GM08714 (cell line): ENCODE measurements at regions not wholly inside any gene's neighbourhood (a gene's known extent, or its start where the extent isn't known, plus 50 kb on each side); places are given as distances from the start of the nearest gene placed in this dataset.

Experiments used
- H3K4me3 ChIP-seq: fragments of 200-500 bp; sonication (Bioruptor generic); 2 replicates; pipeline ENCODE4 v1.5.1; 2014; ENCODE audit warnings: mild to moderate bottlenecking, low read length, inconsistent platforms
- ZNF274 ChIP-seq: IDR thresholded peaks from 2 replicates; pipeline ENCODE4 v1.6.1; 2012; ENCODE audit warnings: mild to moderate bottlenecking, low read depth, low read length

DNA sequence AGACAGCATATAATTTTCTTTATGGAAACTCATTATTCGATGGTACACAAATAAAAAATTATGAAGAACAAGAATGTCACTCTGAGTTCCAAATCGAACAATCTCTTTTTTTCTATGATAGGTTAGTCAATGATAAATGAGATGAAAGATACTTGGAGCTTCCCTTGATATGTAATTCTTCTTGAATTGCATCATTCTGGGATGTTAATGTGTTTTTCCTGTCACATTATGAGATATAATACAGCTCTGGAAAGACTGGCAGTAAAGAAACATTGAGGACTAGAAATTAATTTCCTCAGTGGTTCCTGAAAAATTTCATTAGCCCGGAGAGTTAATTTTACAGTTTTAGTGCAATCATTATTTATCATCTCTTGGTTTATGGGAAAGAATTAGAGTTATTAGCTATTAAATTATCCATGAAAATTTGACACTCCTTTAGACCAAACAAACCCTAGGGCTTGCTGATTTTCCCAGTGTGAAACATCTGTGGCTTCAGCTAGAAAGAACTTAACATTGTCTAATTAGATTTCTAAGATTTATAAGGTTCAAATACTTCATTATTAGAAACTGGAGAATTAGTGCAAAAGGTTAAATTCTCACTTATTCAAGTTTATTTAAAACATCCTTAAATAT is 1546.6 kb upstream of the TENM3 start:
- no peak overlapping the region for H3K4me3 ChIP-seq

DNA sequence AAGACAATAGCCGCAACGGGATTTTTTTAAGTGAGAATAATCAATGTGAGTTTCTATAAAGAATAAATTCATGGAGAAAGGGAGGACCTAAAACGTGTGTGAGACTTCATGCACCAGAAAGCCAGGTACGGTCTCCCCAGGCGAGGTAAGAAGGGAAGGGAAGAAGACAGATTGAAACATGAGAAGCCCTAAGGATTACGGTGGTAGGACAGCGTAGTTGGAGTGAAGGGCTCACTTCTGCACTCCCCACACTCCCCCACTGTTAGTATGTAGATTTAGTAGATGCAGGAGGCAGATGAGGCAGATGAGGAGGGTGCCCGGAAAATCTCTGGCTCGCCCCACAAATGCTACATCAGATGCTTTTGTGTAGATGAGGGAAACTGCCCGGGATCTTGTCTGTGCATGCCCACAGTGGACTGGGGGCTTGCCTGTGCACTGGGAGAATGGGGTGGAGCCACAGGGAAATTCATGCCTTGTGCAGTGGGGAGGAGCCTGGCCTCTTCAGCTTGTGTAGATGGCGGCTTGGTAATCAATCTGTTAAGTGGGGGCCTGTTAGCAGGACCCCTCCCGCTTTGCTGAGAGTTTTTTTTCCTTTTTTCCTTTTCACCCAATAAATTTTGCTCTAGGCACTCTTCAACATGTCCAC is 1544.5 kb upstream of the TENM3 start:
- no peak overlapping the region for H3K4me3 ChIP-seq
- no peak for TF ChIP-seq ZNF274

More for the DNA sequence above, 1546.6 kb upstream of the TENM3 start:
- TF ChIP-seq ZNF274 = no peak

DNA sequence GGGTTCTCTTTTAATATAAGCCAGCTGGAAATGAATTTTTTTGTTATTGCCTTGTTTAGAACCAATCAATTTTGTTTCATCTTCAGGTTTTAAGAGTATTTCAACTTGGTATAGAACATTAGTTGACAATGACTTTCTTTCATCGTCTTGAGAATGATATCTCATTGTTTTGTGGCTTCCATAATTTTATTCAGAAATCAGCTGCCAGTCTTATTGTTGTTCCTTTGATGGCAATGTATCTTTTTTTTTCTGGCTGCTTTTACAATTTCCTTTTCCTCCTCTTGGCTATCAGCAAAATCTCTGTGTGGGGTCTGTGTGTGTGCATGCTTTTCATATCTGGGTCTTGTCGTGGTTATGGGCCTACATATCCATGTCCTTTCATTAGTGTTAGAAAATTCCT is 1536.4 kb upstream of the TENM3 start:
- no peak overlapping the region for H3K4me3 ChIP-seq
- no peak for TF ChIP-seq ZNF274

GRCh38 chr4:180710628-180711337 is 1532.4 kb upstream of the TENM3 start:
- no peak for TF ChIP-seq ZNF274
- no peak overlapping the region for H3K4me3 ChIP-seq

DNA sequence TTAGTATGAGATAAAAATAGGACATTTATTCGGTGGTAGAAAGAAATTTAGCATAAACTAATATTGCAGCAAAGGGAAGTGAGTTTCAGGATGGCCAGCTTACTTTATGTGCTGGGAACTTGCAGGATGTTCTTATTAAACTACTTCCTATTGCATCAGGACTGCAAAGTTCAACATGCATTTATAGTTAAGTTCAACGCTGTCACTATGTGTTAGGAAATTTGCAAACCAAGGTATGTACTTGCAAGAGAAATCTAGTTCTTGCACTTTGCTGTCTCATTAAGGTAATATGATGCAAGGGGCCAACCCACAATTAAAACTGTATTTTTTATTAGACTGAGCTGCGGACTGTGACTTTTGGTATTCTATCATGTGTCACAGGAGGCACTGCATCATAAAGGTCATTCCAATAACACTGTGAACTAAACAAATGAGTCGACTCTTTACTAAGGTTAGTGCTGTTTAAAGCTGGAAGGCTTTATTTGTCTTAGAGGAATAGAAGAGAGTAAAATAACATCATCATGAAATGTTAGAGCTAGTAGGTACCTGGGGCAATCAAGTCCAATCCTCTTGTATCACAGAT is 1525.7 kb upstream of the TENM3 start:
- no peak for TF ChIP-seq ZNF274

DNA sequence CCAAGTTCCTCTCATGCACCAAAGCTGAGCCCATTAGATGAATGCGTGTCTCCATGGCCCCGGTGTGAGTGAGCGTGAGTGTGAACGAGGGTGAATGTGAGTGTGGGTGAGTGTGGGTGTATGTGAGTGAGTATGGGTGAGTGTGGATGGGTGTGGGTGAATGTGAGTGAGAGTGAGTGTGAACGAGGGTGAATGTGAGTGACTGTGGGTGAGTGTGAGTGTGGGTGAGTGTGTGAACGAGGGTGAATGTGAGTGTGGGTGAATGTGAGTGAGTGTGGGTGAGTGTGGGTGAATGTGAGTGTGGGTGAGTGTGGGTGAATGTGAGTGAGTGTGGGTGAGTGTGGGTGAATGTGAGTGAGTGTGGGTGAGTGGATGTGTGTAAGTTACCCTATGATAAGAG is 1521.8 kb upstream of the TENM3 start:
- H3K4me3 ChIP-seq = no peak overlapping the region
- no peak for TF ChIP-seq ZNF274

More for the DNA sequence above, 1525.7 kb upstream of the TENM3 start:
- no peak overlapping the region for H3K4me3 ChIP-seq

GRCh38 chr4:180726611-180727010 is 1516.6 kb upstream of the TENM3 start:
- no peak overlapping the region for H3K4me3 ChIP-seq
- no peak for TF ChIP-seq ZNF274

GRCh38 chr4:180727478-180727877 is 1515.7 kb upstream of the TENM3 start:
- H3K4me3 ChIP-seq = no peak overlapping the region
- no peak for TF ChIP-seq ZNF274

- no peak overlapping the region for H3K4me3 ChIP-seq
- TF ChIP-seq ZNF274 = no peak
Measured at GRCh38 chr4:180734753-180735432, 1508.3 kb upstream of the TENM3 start.

DNA sequence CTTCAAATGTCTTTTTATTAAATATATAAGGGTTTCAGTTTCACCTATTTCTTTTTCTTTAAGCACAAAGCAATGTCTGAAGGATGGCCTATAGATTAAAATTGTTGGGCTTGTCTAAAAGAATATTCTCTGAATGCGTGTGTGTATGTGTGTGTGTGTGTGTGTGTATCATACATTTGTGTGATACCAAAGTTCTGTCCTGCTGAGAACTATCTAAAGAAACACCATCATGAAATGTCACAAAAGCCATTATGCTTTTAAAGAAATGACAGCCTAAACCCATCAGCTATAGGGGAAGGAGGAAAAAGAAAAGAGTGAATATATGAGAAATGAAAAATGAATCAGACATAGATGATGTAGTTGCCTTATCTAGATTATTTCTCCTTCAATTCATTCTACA is 1501.5 kb upstream of the TENM3 start:
- H3K4me3 ChIP-seq = no peak overlapping the region
- TF ChIP-seq ZNF274 = no peak

- no peak overlapping the region for H3K4me3 ChIP-seq
- no peak for TF ChIP-seq ZNF274
Measured at GRCh38 chr4:180745019-180745418, 1498.2 kb upstream of the TENM3 start.

DNA sequence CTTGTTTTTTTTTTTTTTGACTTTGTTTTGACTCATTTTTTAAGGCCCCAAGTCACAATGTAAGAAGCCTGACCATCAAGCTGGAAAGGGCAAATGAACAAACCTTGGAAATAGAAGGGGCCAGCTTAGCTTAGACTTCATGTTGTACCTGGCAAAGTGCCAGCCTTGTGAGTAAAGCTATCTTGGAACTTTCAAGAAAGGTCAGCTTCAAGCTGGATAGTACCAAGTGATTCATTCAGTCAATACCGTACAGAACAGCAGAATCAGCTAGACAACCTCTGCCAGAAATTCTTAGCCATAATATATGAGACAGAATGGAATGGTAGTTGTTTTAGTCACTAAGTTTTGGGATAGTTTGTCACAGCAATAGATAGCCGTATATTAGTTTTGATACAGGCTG is 1492.2 kb upstream of the TENM3 start:
- TF ChIP-seq ZNF274 = no peak
- no peak overlapping the region for H3K4me3 ChIP-seq

DNA sequence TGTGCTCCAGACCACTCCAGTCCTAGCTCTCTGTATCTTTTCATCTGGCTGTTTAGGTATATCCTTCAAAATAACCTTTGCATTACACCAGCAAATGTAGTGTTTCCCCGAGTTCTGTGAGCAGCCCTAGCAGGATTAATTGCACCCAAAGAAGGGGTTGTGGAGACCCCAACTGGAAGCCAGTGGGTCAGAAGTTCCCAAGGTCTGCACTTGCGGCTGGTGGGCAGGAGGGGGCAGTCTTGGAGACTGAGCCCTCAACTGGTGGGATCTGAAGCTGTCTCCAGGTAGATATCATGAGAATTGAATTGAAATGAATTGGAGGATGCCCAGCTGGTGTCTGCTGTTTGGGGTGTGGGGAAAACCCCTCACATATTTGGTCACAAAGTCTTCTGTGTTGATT is 1485.3 kb upstream of the TENM3 start:
- no peak for TF ChIP-seq ZNF274
- no peak overlapping the region for H3K4me3 ChIP-seq

DNA sequence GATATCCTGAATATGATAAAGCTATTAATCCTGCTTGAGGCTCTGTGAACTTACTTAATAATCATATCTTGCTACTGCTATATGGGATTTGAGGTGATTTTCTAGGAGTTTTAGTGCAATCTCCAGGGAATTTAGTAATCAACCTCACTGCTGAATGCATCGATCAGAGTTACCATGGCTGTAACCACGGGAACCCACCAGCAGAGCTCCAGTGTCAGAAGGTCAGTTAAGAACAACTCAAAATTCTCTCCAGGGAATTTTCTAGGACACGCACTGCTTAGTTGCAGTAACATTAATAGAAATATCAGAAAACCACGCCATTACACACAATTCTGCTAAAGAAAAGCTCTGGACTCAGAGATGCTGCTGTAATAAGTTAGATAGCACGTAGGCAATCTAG is 1477.2 kb upstream of the TENM3 start:
- H3K4me3 ChIP-seq = no peak overlapping the region
- no peak for TF ChIP-seq ZNF274
